GM12878 (cell line): ENCODE measurements at regions not wholly inside any gene's neighbourhood (a gene's known extent, or its start where the extent isn't known, plus 50 kb on each side); places are given as distances from the start of the nearest gene placed in this dataset.
"Not testable (repeated sequence)": the region's sequence is repeated elsewhere in the genome, so short reads cannot be mapped to it uniquely, and the experiment has no call there.

ENCODE experiments used
- ATAC-seq: fragments of 200-7000 bp; cut with Tn5 transposase; 3 replicates; pipeline ENCODE4 v1.9.1; 2020; ENCODE audit warnings: mild to moderate bottlenecking, moderate library complexity
- BruUV-seq: library from RNA; stranded (reverse); fragments of 400-500 nt; replicated peaks from 2 replicates; lab custom pipeline; 2021; lab: Mats Ljungman, UMichigan
- CTCF ChIA-PET: fragments of 300-600 bp; sonication (Branson Sonifier 250); formaldehyde crosslinking; extraction: SDS; loops from one replicate; lab custom pipeline; 2021; ENCODE audit warnings: inconsistent platforms; lab: Yijun Ruan, JAX
- POLR2A ChIA-PET: fragments of 350-600 bp; formaldehyde crosslinking; extraction: SDS; loops from one replicate; lab custom pipeline; 2021; ENCODE audit warnings: inconsistent platforms; lab: Charles Lee
- RAD21 ChIA-PET: fragments of 300-600 bp; sonication (Branson Sonifier 250); formaldehyde crosslinking; loops from one replicate; lab custom pipeline; 2023; ENCODE audit warnings: antibody characterized with exemption; ENCODE audit not compliant: unreplicated experiment; lab: Charles Lee
- SMC1A ChIA-PET: fragments of 300-600 bp; sonication (Branson Sonifier 250); formaldehyde crosslinking; loops from one replicate; lab custom pipeline; 2023; ENCODE audit not compliant: unreplicated experiment, uncharacterized antibody; lab: Charles Lee
- DNase-seq: peaks from one replicate; pipeline ENCODE4 v3.0.0-alpha.2; 2011; ENCODE audit warnings: low read depth, low spot score
- FAIRE-seq: peaks from 3 replicates; lab custom pipeline; 2011; peaks lifted over from hg19 to GRCh38; lab: Jason Lieb, UNC
- H2AFZ ChIP-seq: 2 replicates; pipeline ENCODE4 v1.6.0; 2011; ENCODE audit warnings: low read depth, low read length, control low read depth; ENCODE audit not compliant: control insufficient read depth
- H3K27ac ChIP-seq: 2 replicates; pipeline ENCODE4 v1.5.1; 2011; ENCODE audit warnings: control low read depth; ENCODE audit not compliant: control insufficient read depth, insufficient read depth
- H3K27me3 ChIP-seq, 2 experiments: replicated peaks in 1 of 2; 2 replicates each; pipeline versions ENCODE4 v1.6.0 to v1.6.1; 2011; ENCODE audit warnings: low read length in 1 of 2; ENCODE audit not compliant: control insufficient read depth in 2 of 2, insufficient read depth in 2 of 2
- H3K36me3 ChIP-seq, 2 experiments: 2 replicates each; pipeline ENCODE4 v1.5.1; 2011; ENCODE audit warnings: low read length in 1 of 2; ENCODE audit not compliant: control insufficient read depth in 2 of 2, insufficient read depth in 2 of 2
- H3K4me1 ChIP-seq: 2 replicates; pipeline ENCODE4 v1.6.1; 2011; ENCODE audit warnings: mild to moderate bottlenecking, low read length, moderate library complexity, mixed read lengths; ENCODE audit not compliant: control insufficient read depth, insufficient read depth
- H3K4me2 ChIP-seq: 2 replicates; pipeline ENCODE4 v1.6.0; 2011; ENCODE audit warnings: control low read depth; ENCODE audit not compliant: control insufficient read depth, insufficient read depth
- H3K4me3 ChIP-seq: fragments of 200-600 bp; sonication (generic); 2 replicates; pipeline ENCODE4 v1.5.1; 2016
- H3K79me2 ChIP-seq: 2 replicates; pipeline ENCODE4 v1.6.0; 2011; ENCODE audit warnings: low read length; ENCODE audit not compliant: control insufficient read depth, insufficient read depth
- H3K9ac ChIP-seq: 2 replicates; pipeline ENCODE4 v1.8.0; 2011; ENCODE audit warnings: low read length, control low read depth, mixed read lengths; ENCODE audit not compliant: control insufficient read depth, insufficient read depth
- H3K9me3 ChIP-seq: replicated peaks from 3 replicates; pipeline ENCODE4 v1.5.1; 2011; ENCODE audit warnings: mild to moderate bottlenecking, low read length; ENCODE audit not compliant: control insufficient read depth, insufficient read depth
- H4K20me1 ChIP-seq: 2 replicates; pipeline ENCODE4 v1.6.0; 2011; ENCODE audit not compliant: control insufficient read depth, insufficient read depth
- RAD21 ChIP-seq: IDR thresholded peaks from 2 replicates; pipeline ENCODE4 v1.6.1; 2011; ENCODE audit warnings: mild to moderate bottlenecking, low read depth, low read length, moderate library complexity; ENCODE audit not compliant: insufficient read depth
- SMAD1 ChIP-seq: fragments of 450-650 bp; IDR thresholded peaks from 2 replicates; pipeline ENCODE4 v1.6.1; 2018; ENCODE audit warnings: mild to moderate bottlenecking, low read depth; ENCODE audit not compliant: partially characterized antibody
- TCF7 ChIP-seq: IDR thresholded peaks from 2 replicates; pipeline ENCODE4 v1.6.1; 2014; ENCODE audit warnings: antibody characterized with exemption, borderline replicate concordance
- WGBS: methylation state at CpG from one replicate; pipeline ENCODE4 v1.1.6; 2016; ENCODE audit warnings: low lambda C conversion rate; ENCODE audit not compliant: insufficient replicate concordance, insufficient coverage; ENCODE audit errors: missing lambda C conversion rate; 5-methylcytosine and 5-hydroxymethylcytosine counted together
- in situ Hi-C: fragments of 300-500 bp; cut with MboI; formaldehyde crosslinking; loops from 9 replicates; pipeline ENCODE4 v1.14.3; 2018; ENCODE audit warnings: mixed read lengths
- intact Hi-C: fragments of 100-400 bp; cut with micrococcal nuclease; formaldehyde crosslinking; loops from one replicate; pipeline ENCODE4 v1.14.2; 2022; ENCODE audit not compliant: unreplicated experiment
- TF ChIP-seq, protein P1 (sequence below), 3 experiments: IDR thresholded peaks in 2 of 3; conservative IDR thresholded peaks in 1 of 3; 2 replicates each; pipeline ENCODE4 v1.5.1; 2011; ENCODE audit warnings: low read depth in 3 of 3, low read length in 3 of 3, mild to moderate bottlenecking in 3 of 3, control low read depth in 2 of 3, moderate library complexity in 2 of 3, inconsistent platforms in 1 of 3, mixed read lengths in 1 of 3; ENCODE audit not compliant: control insufficient read depth in 2 of 3, insufficient read depth in 1 of 3; ENCODE audit errors: extremely low read depth in 1 of 3

DNA sequence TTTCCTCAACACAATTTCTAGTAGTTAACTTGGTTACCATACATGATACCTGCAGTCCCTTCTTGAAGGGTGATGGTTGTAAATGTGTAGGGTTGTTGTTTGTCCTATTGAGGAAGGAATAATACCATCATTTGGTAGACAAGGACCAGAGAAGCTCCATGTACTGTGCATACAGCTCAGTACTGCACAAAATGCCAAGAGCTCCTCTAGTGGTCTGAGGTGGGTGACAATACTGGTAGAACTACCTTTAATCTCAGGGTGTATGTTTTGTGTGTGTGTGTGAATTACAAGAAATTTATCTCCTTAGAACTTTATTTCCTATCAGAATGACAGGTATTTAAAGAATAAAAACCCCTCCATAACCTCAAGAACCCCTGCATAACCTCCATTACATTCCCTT lies 575.3 kb downstream of the TMTC2 start:
- ChIA-PET SMC1A (interaction anchor here (0.9 to 3.1 kb wide), 2 partner anchors 576 to 578 kb away, joined by 3 to 11 read pairs; partner anchors contain the start of gene TMTC2), RAD21 (interaction anchor here (2.3 kb wide), 1 partner anchor 576 kb away, joined by 21 read pairs; the partner anchor contains the start of gene TMTC2), CTCF (interaction anchor here (0.8 to 0.9 kb wide), 2 partner anchors 257 to 576 kb away, joined by 3 to 4 read pairs; no protein-coding TSS in a partner anchor), POLR2A (no interaction called here)
- Histone ChIP-seq H2AFZ (no peak overlapping the region), H3K9ac (no peak overlapping the region), H3K27ac (no peak overlapping the region), H3K79me2 (no peaks in the 10 kb centered on the region), H3K36me3 (no peaks in the 10 kb centered on the region), H3K4me2 (no peak overlapping the region), H3K27me3 (no peaks in the 10 kb centered on the region), H3K4me1 (no peaks in the 10 kb centered on the region), H3K9me3 (no peaks in the 10 kb centered on the region), H4K20me1 (no peaks in the 10 kb centered on the region), H3K4me3 (no peak overlapping the region)
- in situ Hi-C loops (no loop called here), intact Hi-C loops (no loop called here)
- DNase-seq (no peak), ATAC-seq (peak; percentile 73), FAIRE-seq (no peak)
- TF ChIP-seq TCF7 (no peak), SMAD1 (no peak), RAD21 (peak; percentile 31; the same call in 1 of the 2 replicates)
- TF ChIP-seq, protein P1, sequence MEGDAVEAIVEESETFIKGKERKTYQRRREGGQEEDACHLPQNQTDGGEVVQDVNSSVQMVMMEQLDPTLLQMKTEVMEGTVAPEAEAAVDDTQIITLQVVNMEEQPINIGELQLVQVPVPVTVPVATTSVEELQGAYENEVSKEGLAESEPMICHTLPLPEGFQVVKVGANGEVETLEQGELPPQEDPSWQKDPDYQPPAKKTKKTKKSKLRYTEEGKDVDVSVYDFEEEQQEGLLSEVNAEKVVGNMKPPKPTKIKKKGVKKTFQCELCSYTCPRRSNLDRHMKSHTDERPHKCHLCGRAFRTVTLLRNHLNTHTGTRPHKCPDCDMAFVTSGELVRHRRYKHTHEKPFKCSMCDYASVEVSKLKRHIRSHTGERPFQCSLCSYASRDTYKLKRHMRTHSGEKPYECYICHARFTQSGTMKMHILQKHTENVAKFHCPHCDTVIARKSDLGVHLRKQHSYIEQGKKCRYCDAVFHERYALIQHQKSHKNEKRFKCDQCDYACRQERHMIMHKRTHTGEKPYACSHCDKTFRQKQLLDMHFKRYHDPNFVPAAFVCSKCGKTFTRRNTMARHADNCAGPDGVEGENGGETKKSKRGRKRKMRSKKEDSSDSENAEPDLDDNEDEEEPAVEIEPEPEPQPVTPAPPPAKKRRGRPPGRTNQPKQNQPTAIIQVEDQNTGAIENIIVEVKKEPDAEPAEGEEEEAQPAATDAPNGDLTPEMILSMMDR (IDR thresholded peaks at IDR 0.05 in 2 of 3, conservative IDR thresholded peaks at IDR 0.05 in 1 of 3; ENCODE audit: control insufficient read depth in 2 of 3, extremely low read depth in 1 of 3, insufficient read depth in 1 of 3, low read depth in 3 of 3, low read length in 3 of 3) = peak in 2 of 3 experiments; percentile 19 to 25; a peak in 2 of 6 replicates
- no TSS peak for BruUV-seq

DNA sequence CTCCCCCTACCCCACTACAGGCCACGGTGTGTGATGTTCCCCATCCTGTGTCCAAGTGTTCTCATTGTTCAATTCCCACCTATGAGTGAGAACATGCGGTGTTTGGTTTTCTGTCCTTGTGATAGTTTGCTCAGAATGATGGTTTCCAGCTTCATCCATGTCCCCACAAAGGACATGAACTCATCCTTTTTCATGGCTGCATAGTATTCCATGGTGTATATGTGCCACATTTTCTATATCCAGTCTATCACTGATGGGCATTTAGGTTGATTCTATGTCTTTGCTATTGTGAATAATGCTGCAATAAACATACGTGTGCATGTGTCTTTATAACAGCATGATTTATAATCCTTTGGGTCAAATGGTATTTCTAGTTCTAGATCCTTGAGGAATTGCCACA lies 573.4 kb downstream of the TMTC2 start:
- H3K9ac ChIP-seq, BruUV-seq, H3K27ac ChIP-seq, H3K79me2 ChIP-seq, H3K4me3 ChIP-seq, H3K9me3 ChIP-seq, H4K20me1 ChIP-seq, H3K36me3 ChIP-seq, H3K4me2 ChIP-seq, H2AFZ ChIP-seq, SMC1A ChIA-PET, FAIRE-seq, RAD21 ChIA-PET, H3K27me3 ChIP-seq, H3K4me1 ChIP-seq, in situ Hi-C loops, intact Hi-C loops, DNase-seq, POLR2A ChIA-PET, ATAC-seq: not testable (repeated sequence)
- CTCF ChIA-PET = interaction anchor here (0.6 kb wide), 1 partner anchor 645 kb away, joined by 4 read pairs; no protein-coding TSS in a partner anchor
- 87% methylated on average over 1 of the region's 3 CpGs for WGBS
